ENCODE measurements at regions not wholly inside any gene's neighbourhood (a gene's known extent, or its start where the extent isn't known, plus 50 kb on each side); places are given as distances from the start of the nearest gene placed in this dataset.

DNA sequence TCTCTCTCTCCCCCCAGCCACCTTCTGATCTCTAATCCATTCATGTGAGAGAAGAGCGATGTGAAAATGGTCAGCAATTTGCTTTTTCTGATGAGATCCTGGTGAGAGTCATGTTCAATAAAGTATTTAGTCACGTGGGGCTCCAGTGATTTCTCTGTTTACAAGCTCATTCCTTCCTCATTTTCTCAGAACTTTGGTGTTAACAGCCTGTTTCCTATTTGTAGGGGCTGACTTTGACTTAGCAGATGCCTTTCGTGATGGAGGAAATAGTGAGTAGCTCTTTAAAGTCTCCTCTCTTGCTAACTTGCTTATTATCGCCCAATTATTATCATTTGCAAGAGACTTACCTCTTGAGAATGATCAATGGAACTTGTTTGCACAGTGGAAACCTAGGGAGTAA is 72.6 kb upstream of the CD99 start:
- TF ChIP-seq, protein P1, sequence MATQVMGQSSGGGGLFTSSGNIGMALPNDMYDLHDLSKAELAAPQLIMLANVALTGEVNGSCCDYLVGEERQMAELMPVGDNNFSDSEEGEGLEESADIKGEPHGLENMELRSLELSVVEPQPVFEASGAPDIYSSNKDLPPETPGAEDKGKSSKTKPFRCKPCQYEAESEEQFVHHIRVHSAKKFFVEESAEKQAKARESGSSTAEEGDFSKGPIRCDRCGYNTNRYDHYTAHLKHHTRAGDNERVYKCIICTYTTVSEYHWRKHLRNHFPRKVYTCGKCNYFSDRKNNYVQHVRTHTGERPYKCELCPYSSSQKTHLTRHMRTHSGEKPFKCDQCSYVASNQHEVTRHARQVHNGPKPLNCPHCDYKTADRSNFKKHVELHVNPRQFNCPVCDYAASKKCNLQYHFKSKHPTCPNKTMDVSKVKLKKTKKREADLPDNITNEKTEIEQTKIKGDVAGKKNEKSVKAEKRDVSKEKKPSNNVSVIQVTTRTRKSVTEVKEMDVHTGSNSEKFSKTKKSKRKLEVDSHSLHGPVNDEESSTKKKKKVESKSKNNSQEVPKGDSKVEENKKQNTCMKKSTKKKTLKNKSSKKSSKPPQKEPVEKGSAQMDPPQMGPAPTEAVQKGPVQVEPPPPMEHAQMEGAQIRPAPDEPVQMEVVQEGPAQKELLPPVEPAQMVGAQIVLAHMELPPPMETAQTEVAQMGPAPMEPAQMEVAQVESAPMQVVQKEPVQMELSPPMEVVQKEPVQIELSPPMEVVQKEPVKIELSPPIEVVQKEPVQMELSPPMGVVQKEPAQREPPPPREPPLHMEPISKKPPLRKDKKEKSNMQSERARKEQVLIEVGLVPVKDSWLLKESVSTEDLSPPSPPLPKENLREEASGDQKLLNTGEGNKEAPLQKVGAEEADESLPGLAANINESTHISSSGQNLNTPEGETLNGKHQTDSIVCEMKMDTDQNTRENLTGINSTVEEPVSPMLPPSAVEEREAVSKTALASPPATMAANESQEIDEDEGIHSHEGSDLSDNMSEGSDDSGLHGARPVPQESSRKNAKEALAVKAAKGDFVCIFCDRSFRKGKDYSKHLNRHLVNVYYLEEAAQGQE (IDR thresholded peaks at IDR 0.05; ENCODE audit: insufficient read depth in 1 of 2, low read depth in 2 of 2, low read length in 1 of 2), result no peak
- Histone ChIP-seq H3K9me3 (ENCODE audit: control insufficient read depth, insufficient read depth, low read depth, low read length) (no peaks in the 10 kb centered on the region), H3K27ac (ENCODE audit: low read length) (no peak overlapping the region), H3K27me3 (ENCODE audit: control insufficient read depth, insufficient read depth, low read length) (no peaks in the 10 kb centered on the region), H3K4me3 (ENCODE audit: low read depth in 2 of 2, low read length in 2 of 2) (no peak overlapping the region), H3K36me3 (ENCODE audit: control insufficient read depth, insufficient read depth, low read length) (no peaks in the 10 kb centered on the region), H3K4me1 (ENCODE audit: control insufficient read depth, insufficient read depth, low read length) (no peaks in the 10 kb centered on the region)
- in situ Hi-C loops (cut with HindIII; ENCODE audit: low pct_unique_long_range_greater_than_20kb, low sequenced_read_pairs), result no loop called here
- no peak for ATAC-seq
- intact Hi-C loops (cut with micrococcal nuclease; ENCODE audit: unreplicated experiment), result no loop called here
- DNase-seq (ENCODE audit: low read depth, low spot score), result no peak
- CTCF ChIA-PET, result no interaction called here
- no TSS peak for BruUV-seq (replicated peaks)
- POLR2A ChIA-PET, result no interaction called here

DNA sequence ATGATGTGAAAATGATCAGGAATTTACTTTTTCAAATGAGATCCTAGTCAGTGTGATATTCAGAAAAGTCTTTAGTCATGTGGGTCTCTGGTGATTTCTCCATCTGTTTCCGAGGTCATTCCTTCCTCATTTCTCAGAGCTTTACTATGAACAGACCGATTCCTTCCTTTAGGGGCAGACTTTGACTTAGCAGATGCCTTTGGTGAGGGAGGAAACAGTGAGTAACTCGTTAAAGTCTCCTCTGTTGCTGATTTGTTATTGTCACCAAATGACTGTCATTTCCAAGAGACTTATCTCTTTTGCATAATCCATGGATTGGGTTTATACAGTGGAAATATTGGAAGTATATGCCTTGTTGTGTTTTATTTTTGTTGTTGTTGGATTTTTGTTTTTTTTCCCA is 76.2 kb upstream of the CD99 start:
- no peaks in the 10 kb centered on the region for H3K27me3 ChIP-seq (ENCODE audit: control insufficient read depth, insufficient read depth, low read length)
- ATAC-seq, result no peak
- H3K27ac ChIP-seq (ENCODE audit: low read length), result no peak overlapping the region
- no peak for DNase-seq (ENCODE audit: low read depth, low spot score)
- ChIA-PET CTCF (no interaction called here), POLR2A (no interaction called here)
- no TSS peak for BruUV-seq (replicated peaks)
- TF ChIP-seq CTCF (IDR thresholded peaks at IDR 0.05) (peak; percentile 12; the same call in 1 of the 2 replicates), POLR2AphosphoS5 (IDR thresholded peaks at IDR 0.05; ENCODE audit: low read depth, low read length) (no peak)
- no peaks in the 10 kb centered on the region for H3K4me1 ChIP-seq (ENCODE audit: control insufficient read depth, insufficient read depth, low read length)
- in situ Hi-C loops (cut with HindIII; ENCODE audit: low pct_unique_long_range_greater_than_20kb, low sequenced_read_pairs), result no loop called here
- no peaks in the 10 kb centered on the region for H3K36me3 ChIP-seq (ENCODE audit: control insufficient read depth, insufficient read depth, low read length)
- no peak overlapping the region for H3K4me3 ChIP-seq (ENCODE audit: low read depth in 2 of 2, low read length in 2 of 2)
- intact Hi-C loops (cut with micrococcal nuclease; ENCODE audit: unreplicated experiment), result no loop called here
- H3K9me3 ChIP-seq (ENCODE audit: control insufficient read depth, insufficient read depth, low read depth, low read length), result no peaks in the 10 kb centered on the region

DNA sequence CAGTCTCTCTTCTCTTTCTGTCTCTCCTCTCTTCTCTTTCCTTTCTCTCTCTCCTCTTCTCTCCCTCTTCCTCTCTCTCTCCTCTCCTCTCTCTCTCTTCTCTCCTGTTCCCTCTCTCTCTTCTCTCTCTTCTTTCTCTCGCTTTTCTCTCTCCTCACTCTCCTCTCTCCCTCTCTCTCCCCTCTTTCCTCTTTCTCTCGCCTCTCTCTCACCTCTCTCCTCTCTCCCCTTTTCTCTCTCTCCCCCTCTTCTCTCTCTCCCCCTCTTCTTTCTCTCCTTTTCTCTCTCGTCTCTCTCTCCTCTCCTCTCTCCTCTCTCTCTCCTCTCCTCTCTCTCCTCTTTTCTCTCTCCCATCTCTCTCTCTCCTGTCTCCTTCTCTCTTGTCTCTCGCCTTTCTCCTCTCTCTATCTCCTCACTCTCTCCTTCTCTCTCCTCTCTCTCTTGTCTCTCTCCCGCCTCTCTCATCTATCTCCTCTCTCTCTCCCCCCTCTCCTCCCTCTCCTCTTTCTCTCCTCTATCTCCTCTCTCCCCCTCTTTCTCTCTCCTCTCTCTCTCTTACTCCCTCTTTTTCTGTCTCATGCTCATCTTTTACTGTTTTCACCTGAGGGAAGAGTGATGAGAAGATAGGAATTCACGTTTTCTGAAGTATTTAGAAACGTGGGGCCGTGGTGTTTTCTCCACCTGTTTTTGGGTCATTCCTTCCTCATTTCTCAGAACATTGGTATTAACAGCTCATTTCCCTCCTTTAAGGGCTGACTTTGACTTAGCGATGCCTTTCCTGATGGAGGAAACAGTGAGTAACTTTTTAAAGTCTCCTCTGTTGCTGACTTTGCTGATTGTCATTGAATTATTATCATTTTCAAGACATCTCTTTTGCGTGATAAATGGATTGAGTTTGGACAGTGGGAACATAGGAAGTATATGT is 80.6 kb upstream of the CD99 start:
- Histone ChIP-seq H3K27me3 (ENCODE audit: control insufficient read depth, insufficient read depth, low read length) (no peaks in the 10 kb centered on the region), H3K36me3 (ENCODE audit: control insufficient read depth, insufficient read depth, low read length) (no peaks in the 10 kb centered on the region), H3K9me3 (ENCODE audit: control insufficient read depth, insufficient read depth, low read depth, low read length) (no peaks in the 10 kb centered on the region), H3K27ac (ENCODE audit: low read length) (no peak overlapping the region), H3K4me1 (ENCODE audit: control insufficient read depth, insufficient read depth, low read length) (no peaks in the 10 kb centered on the region), H3K4me3 (ENCODE audit: low read depth in 2 of 2, low read length in 2 of 2) (peak overlapping the region; percentile 60 to 66)
- ChIA-PET POLR2A (no interaction called here), CTCF (no interaction called here)
- in situ Hi-C loops (cut with HindIII; ENCODE audit: low pct_unique_long_range_greater_than_20kb, low sequenced_read_pairs), result no loop called here
- DNase-seq (ENCODE audit: low read depth, low spot score) (no peak), ATAC-seq (no peak)
- BruUV-seq (replicated peaks), result no TSS peak
- TF ChIP-seq POLR2AphosphoS5 (IDR thresholded peaks at IDR 0.05; ENCODE audit: low read depth, low read length), result no peak
- TF ChIP-seq CTCF (IDR thresholded peaks at IDR 0.05), result no peak
- TF ChIP-seq SIN3A (IDR thresholded peaks at IDR 0.05; ENCODE audit: borderline replicate concordance, insufficient read depth, low read depth, low read length), result no peak
- TF ChIP-seq, protein P1 (IDR thresholded peaks at IDR 0.05; ENCODE audit: insufficient read depth in 1 of 2, low read depth in 2 of 2, low read length in 1 of 2), result no peak
- no peak for TF ChIP-seq TCF7L2 (IDR thresholded peaks at IDR 0.05; ENCODE audit: low read depth, low read length)
- intact Hi-C loops (cut with micrococcal nuclease; ENCODE audit: unreplicated experiment), result no loop called here
